HEK293 (cell line): ENCODE measurements at regions not wholly inside any gene's neighbourhood (a gene's known extent, or its start where the extent isn't known, plus 50 kb on each side); places are given as distances from the start of the nearest gene placed in this dataset.

ENCODE experiments used
- AEBP2 ChIP-seq: fragments of 450-650 bp; formaldehyde crosslinking; IDR thresholded peaks from 2 replicates; pipeline ENCODE4 v1.5.1; 2016; ENCODE audit warnings: missing biosample characterization, missing genetic modification characterization, borderline replicate concordance
- BCL11B ChIP-seq: fragments of 450-650 bp; formaldehyde crosslinking; IDR thresholded peaks from 2 replicates; pipeline ENCODE4 v1.5.1; 2016; ENCODE audit warnings: low read depth, missing biosample characterization, missing genetic modification characterization
- FEZF1 ChIP-seq: fragments of 450-650 bp; formaldehyde crosslinking; IDR thresholded peaks from 2 replicates; pipeline ENCODE4 v1.5.1; 2016; ENCODE audit warnings: missing biosample characterization, missing genetic modification characterization
- KLF10 ChIP-seq: fragments of 450-650 bp; IDR thresholded peaks from 2 replicates; pipeline ENCODE4 v1.5.1; 2018; ENCODE audit warnings: missing biosample characterization, mild to moderate bottlenecking, missing genetic modification characterization
- KLF8 ChIP-seq: fragments of 450-650 bp; formaldehyde crosslinking; IDR thresholded peaks from 2 replicates; pipeline ENCODE4 v1.5.1; 2016; ENCODE audit warnings: missing biosample characterization, missing genetic modification characterization
- OSR2 ChIP-seq: fragments of 450-650 bp; formaldehyde crosslinking; IDR thresholded peaks from 2 replicates; pipeline ENCODE4 v1.5.1; 2016; ENCODE audit warnings: missing biosample characterization, missing genetic modification characterization
- PRDM1 ChIP-seq: fragments of 450-650 bp; formaldehyde crosslinking; IDR thresholded peaks from 2 replicates; pipeline ENCODE4; 2016; ENCODE audit warnings: missing biosample characterization, missing genetic modification characterization
- SALL2 ChIP-seq: fragments of 450-650 bp; formaldehyde crosslinking; IDR thresholded peaks from 2 replicates; pipeline ENCODE4 v1.5.0; 2017; ENCODE audit warnings: missing biosample characterization, mild to moderate bottlenecking, missing genetic modification characterization, borderline replicate concordance
- SCRT1 ChIP-seq: fragments of 450-650 bp; formaldehyde crosslinking; IDR thresholded peaks from 2 replicates; pipeline ENCODE4 v1.5.1; 2016; ENCODE audit warnings: missing biosample characterization, missing genetic modification characterization, borderline replicate concordance
- SCRT2 ChIP-seq: fragments of 450-650 bp; formaldehyde crosslinking; IDR thresholded peaks from 2 replicates; pipeline ENCODE4 v1.5.1; 2016; ENCODE audit warnings: missing biosample characterization, missing genetic modification characterization
- SP7 ChIP-seq: fragments of 450-650 bp; formaldehyde crosslinking; IDR thresholded peaks from 2 replicates; pipeline ENCODE4 v1.5.1; 2016; ENCODE audit warnings: missing biosample characterization, missing genetic modification characterization
- ZIC2 ChIP-seq: fragments of 450-650 bp; formaldehyde crosslinking; IDR thresholded peaks from 2 replicates; pipeline ENCODE4 v1.5.1; 2016; ENCODE audit warnings: missing biosample characterization, missing genetic modification characterization
- ZNF10 ChIP-seq: fragments of 450-650 bp; formaldehyde crosslinking; IDR thresholded peaks from 2 replicates; pipeline ENCODE4 v1.5.1; 2017; ENCODE audit warnings: missing biosample characterization, missing genetic modification characterization
- ZNF184 ChIP-seq: fragments of 450-650 bp; IDR thresholded peaks from 2 replicates; pipeline ENCODE4 v1.5.1; 2018; ENCODE audit warnings: missing biosample characterization, mild to moderate bottlenecking, missing genetic modification characterization
- ZNF274 ChIP-seq, 2 experiments: fragments of 200-500 bp in 1 of 2; fragments of 450-650 bp in 1 of 2; sonication (Bioruptor generic) in 1 of 2; formaldehyde crosslinking in 1 of 2; IDR thresholded peaks; 2 replicates each; pipeline versions ENCODE4 v1.5.1 to v1.6.1; 2014 to 2016; ENCODE audit warnings: borderline replicate concordance in 1 of 2, inconsistent platforms in 1 of 2, low read length in 1 of 2, missing biosample characterization in 1 of 2, missing genetic modification characterization in 1 of 2
- ZNF292 ChIP-seq: fragments of 450-650 bp; formaldehyde crosslinking; IDR thresholded peaks from 2 replicates; pipeline ENCODE4 v1.5.1; 2016; ENCODE audit warnings: low read depth, missing biosample characterization, missing genetic modification characterization, borderline replicate concordance
- ZNF311 ChIP-seq: fragments of 450-650 bp; formaldehyde crosslinking; IDR thresholded peaks from 2 replicates; pipeline ENCODE4 v1.5.1; 2017; ENCODE audit warnings: missing biosample characterization, missing genetic modification characterization, borderline replicate concordance
- ZNF335 ChIP-seq: fragments of 450-650 bp; formaldehyde crosslinking; conservative IDR thresholded peaks from 2 replicates; pipeline ENCODE4 v1.5.1; 2016; ENCODE audit warnings: missing biosample characterization, missing genetic modification characterization
- ZNF366 ChIP-seq: fragments of 450-650 bp; formaldehyde crosslinking; conservative IDR thresholded peaks from 2 replicates; pipeline ENCODE4 v1.5.1; 2016; ENCODE audit warnings: missing biosample characterization, missing genetic modification characterization
- ZNF423 ChIP-seq: fragments of 450-650 bp; formaldehyde crosslinking; IDR thresholded peaks from 2 replicates; pipeline ENCODE4 v1.5.1; 2016; ENCODE audit warnings: missing biosample characterization, missing genetic modification characterization
- ZNF629 ChIP-seq: fragments of 450-650 bp; formaldehyde crosslinking; IDR thresholded peaks from 2 replicates; pipeline ENCODE4 v1.5.1; 2017; ENCODE audit warnings: missing biosample characterization, missing genetic modification characterization
- ZNF639 ChIP-seq: fragments of 450-650 bp; formaldehyde crosslinking; IDR thresholded peaks from 2 replicates; pipeline ENCODE4 v1.5.1; 2016; ENCODE audit warnings: missing biosample characterization, missing genetic modification characterization
- ZNF660 ChIP-seq: fragments of 450-650 bp; IDR thresholded peaks from 2 replicates; pipeline ENCODE4 v1.5.1; 2018; ENCODE audit warnings: missing biosample characterization, mild to moderate bottlenecking, missing genetic modification characterization
- ZNF843 ChIP-seq: fragments of 450-650 bp; formaldehyde crosslinking; IDR thresholded peaks from 2 replicates; pipeline ENCODE4 v1.5.1; 2016; ENCODE audit warnings: missing biosample characterization, missing genetic modification characterization
- ZXDB ChIP-seq: fragments of 450-650 bp; formaldehyde crosslinking; IDR thresholded peaks from 2 replicates; pipeline ENCODE4 v1.5.1; 2016; ENCODE audit warnings: missing biosample characterization, missing genetic modification characterization
- TF ChIP-seq, protein P1 (sequence below): fragments of 450-650 bp; formaldehyde crosslinking; IDR thresholded peaks from 2 replicates; pipeline ENCODE4 v1.5.1; 2016; ENCODE audit warnings: missing biosample characterization, missing genetic modification characterization
- TF ChIP-seq, protein P2 (sequence below): fragments of 450-650 bp; formaldehyde crosslinking; conservative IDR thresholded peaks from 2 replicates; pipeline ENCODE4 v1.5.1; 2016; ENCODE audit warnings: low read depth, missing biosample characterization, missing genetic modification characterization

- TF ChIP-seq AEBP2 (tag by site-specific recombination) (no peak), ZNF660 (tag by site-specific recombination) (0 out of 2 replicates have a peak, but pooled peaks have one; percentile 52), ZNF184 (tag by site-specific recombination) (peak; percentile 45; the same call in 1 of the 2 replicates), ZNF366 (tag by site-specific recombination) (peak; percentile 60), SP7 (tag by site-specific recombination) (peak; percentile 81), ZNF629 (tag by site-specific recombination) (peak; percentile 65), ZNF423 (no peak), SCRT2 (peak; percentile 95), ZIC2 (tag by site-specific recombination) (peak; percentile 34; the same call in 1 of the 2 replicates), ZNF639 (tag by site-specific recombination) (peak; percentile 33; the same call in 1 of the 2 replicates), ZXDB (tag by site-specific recombination) (peak; percentile 55; the same call in 1 of the 2 replicates), SCRT1 (tag by site-specific recombination) (0 out of 2 replicates have a peak, but pooled peaks have one; percentile 44), PRDM1 (tag by site-specific recombination) (peak; percentile 52), ZNF292 (no peak), ZNF274 (IDR thresholded peaks at IDR 0.05; ENCODE audit: low read length) (no peak), ZNF274 (tag by site-specific recombination; IDR thresholded peaks at IDR 0.05; ENCODE audit: borderline replicate concordance) (no peak), KLF8 (tag by site-specific recombination) (0 out of 2 replicates have a peak, but pooled peaks have one; percentile 25), KLF10 (tag by site-specific recombination) (0 out of 2 replicates have a peak, but pooled peaks have one; percentile 59), ZNF843 (tag by site-specific recombination) (0 out of 2 replicates have a peak, but pooled peaks have one; percentile 46), FEZF1 (tag by site-specific recombination) (peak; percentile 42), SALL2 (tag by site-specific recombination) (no peak), BCL11B (tag by site-specific recombination) (no peak), ZNF335 (tag by site-specific recombination) (no peak), OSR2 (peak; percentile 63), ZNF311 (no peak), ZNF10 (tag by site-specific recombination) (no peak)
- TF ChIP-seq, protein P1, sequence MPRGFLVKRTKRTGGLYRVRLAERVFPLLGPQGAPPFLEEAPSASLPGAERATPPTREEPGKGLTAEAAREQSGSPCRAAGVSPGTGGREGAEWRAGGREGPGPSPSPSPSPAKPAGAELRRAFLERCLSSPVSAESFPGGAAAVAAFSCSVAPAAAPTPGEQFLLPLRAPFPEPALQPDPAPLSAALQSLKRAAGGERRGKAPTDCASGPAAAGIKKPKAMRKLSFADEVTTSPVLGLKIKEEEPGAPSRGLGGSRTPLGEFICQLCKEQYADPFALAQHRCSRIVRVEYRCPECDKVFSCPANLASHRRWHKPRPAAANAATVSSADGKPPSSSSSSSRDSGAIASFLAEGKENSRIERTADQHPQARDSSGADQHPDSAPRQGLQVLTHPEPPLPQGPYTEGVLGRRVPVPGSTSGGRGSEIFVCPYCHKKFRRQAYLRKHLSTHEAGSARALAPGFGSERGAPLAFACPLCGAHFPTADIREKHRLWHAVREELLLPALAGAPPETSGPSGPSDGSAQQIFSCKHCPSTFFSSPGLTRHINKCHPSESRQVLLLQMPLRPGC (tag by site-specific recombination): 0 out of 2 replicates have a peak, but pooled peaks have one; percentile 28
- TF ChIP-seq, protein P2, sequence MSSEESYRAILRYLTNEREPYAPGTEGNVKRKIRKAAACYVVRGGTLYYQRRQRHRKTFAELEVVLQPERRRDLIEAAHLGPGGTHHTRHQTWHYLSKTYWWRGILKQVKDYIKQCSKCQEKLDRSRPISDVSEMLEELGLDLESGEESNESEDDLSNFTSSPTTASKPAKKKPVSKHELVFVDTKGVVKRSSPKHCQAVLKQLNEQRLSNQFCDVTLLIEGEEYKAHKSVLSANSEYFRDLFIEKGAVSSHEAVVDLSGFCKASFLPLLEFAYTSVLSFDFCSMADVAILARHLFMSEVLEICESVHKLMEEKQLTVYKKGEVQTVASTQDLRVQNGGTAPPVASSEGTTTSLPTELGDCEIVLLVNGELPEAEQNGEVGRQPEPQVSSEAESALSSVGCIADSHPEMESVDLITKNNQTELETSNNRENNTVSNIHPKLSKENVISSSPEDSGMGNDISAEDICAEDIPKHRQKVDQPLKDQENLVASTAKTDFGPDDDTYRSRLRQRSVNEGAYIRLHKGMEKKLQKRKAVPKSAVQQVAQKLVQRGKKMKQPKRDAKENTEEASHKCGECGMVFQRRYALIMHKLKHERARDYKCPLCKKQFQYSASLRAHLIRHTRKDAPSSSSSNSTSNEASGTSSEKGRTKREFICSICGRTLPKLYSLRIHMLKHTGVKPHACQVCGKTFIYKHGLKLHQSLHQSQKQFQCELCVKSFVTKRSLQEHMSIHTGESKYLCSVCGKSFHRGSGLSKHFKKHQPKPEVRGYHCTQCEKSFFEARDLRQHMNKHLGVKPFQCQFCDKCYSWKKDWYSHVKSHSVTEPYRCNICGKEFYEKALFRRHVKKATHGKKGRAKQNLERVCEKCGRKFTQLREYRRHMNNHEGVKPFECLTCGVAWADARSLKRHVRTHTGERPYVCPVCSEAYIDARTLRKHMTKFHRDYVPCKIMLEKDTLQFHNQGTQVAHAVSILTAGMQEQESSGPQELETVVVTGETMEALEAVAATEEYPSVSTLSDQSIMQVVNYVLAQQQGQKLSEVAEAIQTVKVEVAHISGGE (tag by site-specific recombination): no peak
These were observed 178.2 kb downstream of the ANAPC1 start (continued) for GRCh38 chr2:111705711-111706336.
